ENCODE measurements at regions not wholly inside any gene's neighbourhood (a gene's known extent, or its start where the extent isn't known, plus 50 kb on each side); places are given as distances from the start of the nearest gene placed in this dataset.
"Not testable (repeated sequence)": the region's sequence is repeated elsewhere in the genome, so short reads cannot be mapped to it uniquely, and the experiment has no call there.

- DNase-seq, result no peak
These were observed 1135.1 kb upstream of the CHAC2 start for GRCh38 chr2:52632543-52632942.

- no peak for DNase-seq
These were observed 1137.7 kb upstream of the CHAC2 start for GRCh38 chr2:52629944-52630343.

GRCh38 chr2:52629531-52629930 is 1138.1 kb upstream of the CHAC2 start:
- no peak for DNase-seq

GRCh38 chr2:52622266-52622665 is 1145.3 kb upstream of the CHAC2 start:
- DNase-seq, result no peak

- DNase-seq, result no peak
These were observed 1154.5 kb upstream of the CHAC2 start for GRCh38 chr2:52613064-52613463.

- no peak for DNase-seq
These were observed 1155.8 kb upstream of the CHAC2 start for GRCh38 chr2:52611759-52612158.

GRCh38 chr2:52608030-52608429 is 1159.6 kb upstream of the CHAC2 start:
- no peak for DNase-seq

- no peak for DNase-seq
These were observed 1170.3 kb upstream of the CHAC2 start for GRCh38 chr2:52597346-52597745.

- no peak for DNase-seq
These were observed 1173.6 kb upstream of the CHAC2 start for GRCh38 chr2:52594026-52594425.

GRCh38 chr2:52584071-52584470 is 1183.5 kb upstream of the CHAC2 start:
- not testable (repeated sequence) for DNase-seq

- no peak for DNase-seq
These were observed 1195.1 kb upstream of the CHAC2 start for GRCh38 chr2:52572469-52572894.

- DNase-seq, result no peak
These were observed 1195.9 kb upstream of the CHAC2 start for GRCh38 chr2:52571380-52572347.

GRCh38 chr2:52570716-52571115 is 1196.9 kb upstream of the CHAC2 start:
- DNase-seq, result no peak

- no peak for DNase-seq
These were observed 1204.5 kb upstream of the CHAC2 start for GRCh38 chr2:52563151-52563550.

- DNase-seq, result no peak
These were observed 1209.3 kb upstream of the CHAC2 start for GRCh38 chr2:52558265-52558664.

GRCh38 chr2:52542297-52542696 is 1225.3 kb upstream of the CHAC2 start:
- DNase-seq, result no peak

GRCh38 chr2:52539026-52539970 is 1228.3 kb upstream of the CHAC2 start:
- no peak for DNase-seq

GRCh38 chr2:52537588-52537987 is 1230.0 kb upstream of the CHAC2 start:
- DNase-seq, result no peak

- DNase-seq, result no peak
These were observed 1230.6 kb upstream of the CHAC2 start for GRCh38 chr2:52536929-52537460.

GRCh38 chr2:52532956-52533355 is 1234.6 kb upstream of the CHAC2 start:
- no peak for DNase-seq

GRCh38 chr2:52526735-52527134 is 1240.9 kb upstream of the CHAC2 start:
- DNase-seq, result no peak

- DNase-seq, result no peak
These were observed 1247.0 kb upstream of the CHAC2 start for GRCh38 chr2:52520644-52521043.

- no peak for DNase-seq
These were observed 1248.9 kb upstream of the CHAC2 start for GRCh38 chr2:52518678-52519077.

All from T1000 (cell line).